Stimulated activated CD4-positive, alpha-beta T cell treated with anti-CD3 and anti-CD28 coated beads, TNF-alpha, amount 100 ng/mL, for 48 hours (primary cell): ENCODE measurements at regions not wholly inside any gene's neighbourhood (a gene's known extent, or its start where the extent isn't known, plus 50 kb on each side); places are given as distances from the start of the nearest gene placed in this dataset.
"Not testable (repeated sequence)": the region's sequence is repeated elsewhere in the genome, so short reads cannot be mapped to it uniquely, and the experiment has no call there.

Source experiments
- DNase-seq, 3 donors: peaks; one replicate each; pipeline ENCODE4 v3.0.0-alpha.2; 2020; ENCODE audit warnings: low read depth in 3 of 3

GRCh38 chr2:111356512-111357031, 235.9 kb downstream of the BCL2L11 start:
- DNase-seq, result not testable (repeated sequence)

- DNase-seq, result not testable (repeated sequence)
These were observed 245.4 kb downstream of the BCL2L11 start for GRCh38 chr2:111365986-111366640.

GRCh38 chr2:111366641-111367029, 245.9 kb downstream of the BCL2L11 start:
- not testable (repeated sequence) for DNase-seq

GRCh38 chr2:111367080-111367479, 246.4 kb downstream of the BCL2L11 start:
- not testable (repeated sequence) for DNase-seq

- not testable (repeated sequence) for DNase-seq
These were observed 247.2 kb downstream of the BCL2L11 start for GRCh38 chr2:111367871-111368270.

GRCh38 chr2:111368288-111368687, 247.6 kb downstream of the BCL2L11 start:
- not testable (repeated sequence) for DNase-seq

- DNase-seq, result not testable (repeated sequence)
These were observed 252.3 kb downstream of the BCL2L11 start for GRCh38 chr2:111373060-111373459.

GRCh38 chr2:111373989-111374388, 253.3 kb downstream of the BCL2L11 start:
- DNase-seq, result not testable (repeated sequence)

- DNase-seq, result not testable (repeated sequence)
These were observed 254.0 kb downstream of the BCL2L11 start for GRCh38 chr2:111374734-111375133.

GRCh38 chr2:111375320-111375883, 254.7 kb downstream of the BCL2L11 start:
- DNase-seq, result not testable (repeated sequence)

GRCh38 chr2:111376272-111376970, 255.7 kb downstream of the BCL2L11 start:
- not testable (repeated sequence) for DNase-seq

GRCh38 chr2:111376971-111377352, 256.2 kb downstream of the BCL2L11 start:
- not testable (repeated sequence) for DNase-seq

- not testable (repeated sequence) for DNase-seq
These were observed 256.8 kb downstream of the BCL2L11 start for GRCh38 chr2:111377386-111377959.

- not testable (repeated sequence) for DNase-seq
These were observed 257.6 kb downstream of the BCL2L11 start for GRCh38 chr2:111378348-111378747.

GRCh38 chr2:111380733-111381439, 260.2 kb downstream of the BCL2L11 start:
- DNase-seq, result not testable (repeated sequence)

- DNase-seq, result not testable (repeated sequence)
These were observed 261.0 kb downstream of the BCL2L11 start for GRCh38 chr2:111381530-111382306.

- DNase-seq, result not testable (repeated sequence)
These were observed 261.8 kb downstream of the BCL2L11 start for GRCh38 chr2:111382507-111382906.

GRCh38 chr2:111383311-111383710, 262.6 kb downstream of the BCL2L11 start:
- not testable (repeated sequence) for DNase-seq

- DNase-seq, result not testable (repeated sequence)
These were observed 264.7 kb downstream of the BCL2L11 start for GRCh38 chr2:111385226-111385957.

- DNase-seq, result not testable (repeated sequence)
These were observed 269.9 kb downstream of the BCL2L11 start for GRCh38 chr2:111390605-111391004.
